ACHN (cell line): ENCODE measurements at regions not wholly inside any gene's neighbourhood (a gene's known extent, or its start where the extent isn't known, plus 50 kb on each side); places are given as distances from the start of the nearest gene placed in this dataset.

Source experiments
- DNase-seq: peaks from one replicate; pipeline ENCODE4 v3.0.0-alpha.2; 2015
- in situ Hi-C: cut with HindIII; loops from 2 replicates; pipeline ENCODE4 v1.10.0; 2017; ENCODE audit warnings: low sequenced_read_pairs, low pct_ligation_motif_present, low pct_unique_long_range_greater_than_20kb

- no peak for DNase-seq
- in situ Hi-C loops, result no loop called here
These were observed 171.2 kb upstream of the NWD2 start for GRCh38 chr4:37073226-37073840.

DNA sequence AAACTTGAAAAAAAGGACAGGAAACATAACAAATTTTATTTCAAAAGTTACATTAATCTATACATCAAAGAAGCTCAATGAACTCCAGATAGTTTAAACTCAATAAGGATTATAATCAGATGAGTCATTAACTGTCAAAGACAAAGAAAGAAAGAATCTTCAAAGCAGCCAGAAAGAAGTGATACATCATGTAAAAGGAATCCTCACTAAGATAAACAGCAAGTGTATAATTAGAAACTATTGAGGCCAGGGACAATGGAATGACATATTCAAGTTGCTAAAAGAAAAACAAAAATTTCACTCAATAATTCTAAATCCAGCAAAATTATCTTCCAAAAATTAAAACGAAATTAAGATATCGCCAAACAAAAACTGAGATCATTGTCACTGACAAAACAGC lies 161.6 kb upstream of the NWD2 start:
- no peak for DNase-seq
- in situ Hi-C loops, result no loop called here

- DNase-seq, result no peak
- in situ Hi-C loops, result no loop called here
These were observed 148.6 kb upstream of the NWD2 start for GRCh38 chr4:37095925-37096324.

- in situ Hi-C loops, result no loop called here
- no peak for DNase-seq
These were observed 143.4 kb upstream of the NWD2 start for GRCh38 chr4:37101182-37101581.

DNA sequence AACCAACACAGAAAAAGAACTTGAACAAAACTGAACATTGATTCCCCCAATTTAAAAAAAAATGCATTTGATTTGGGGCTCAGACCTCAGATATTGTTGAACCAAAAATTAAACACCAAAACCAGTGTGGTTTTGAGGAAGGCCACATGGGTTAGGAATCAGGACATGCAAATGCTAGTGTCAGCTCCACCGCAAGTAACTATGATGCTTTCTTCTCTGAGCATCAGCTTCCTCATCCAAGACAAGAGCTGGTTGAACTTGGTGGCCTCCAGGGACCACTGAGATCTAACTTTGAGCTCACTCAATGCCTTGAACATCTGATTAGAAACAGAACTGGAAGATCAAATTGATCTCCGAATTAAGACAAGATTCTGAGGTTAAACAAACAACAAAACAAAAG lies 142.9 kb upstream of the NWD2 start:
- in situ Hi-C loops, result no loop called here
- DNase-seq, result no peak

DNA sequence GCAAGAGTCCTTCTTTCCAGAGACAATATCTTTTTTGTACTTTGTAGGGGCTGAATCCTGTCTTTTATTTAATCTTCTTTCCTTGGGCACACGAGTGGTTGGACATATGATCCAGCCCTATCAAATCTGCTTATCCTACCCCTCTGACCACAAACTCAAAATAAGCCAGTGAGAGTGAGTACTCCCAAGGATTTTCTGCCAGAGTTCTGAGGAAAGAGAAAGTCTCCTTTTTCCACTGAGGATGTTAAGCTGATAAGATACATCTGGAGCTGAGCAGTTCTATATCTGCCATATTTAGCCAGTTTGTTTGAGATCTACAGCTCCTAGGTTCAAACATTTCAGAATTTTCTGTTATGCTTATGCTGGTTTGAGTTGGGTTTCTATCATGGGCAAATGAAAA lies 134.8 kb upstream of the NWD2 start:
- in situ Hi-C loops, result no loop called here
- DNase-seq, result no peak

- DNase-seq, result no peak
- in situ Hi-C loops, result no loop called here
These were observed 119.7 kb upstream of the NWD2 start for GRCh38 chr4:37124800-37125199.

- in situ Hi-C loops, result no loop called here
These were observed 118.5 kb upstream of the NWD2 start for GRCh38 chr4:37126051-37126450.

DNA sequence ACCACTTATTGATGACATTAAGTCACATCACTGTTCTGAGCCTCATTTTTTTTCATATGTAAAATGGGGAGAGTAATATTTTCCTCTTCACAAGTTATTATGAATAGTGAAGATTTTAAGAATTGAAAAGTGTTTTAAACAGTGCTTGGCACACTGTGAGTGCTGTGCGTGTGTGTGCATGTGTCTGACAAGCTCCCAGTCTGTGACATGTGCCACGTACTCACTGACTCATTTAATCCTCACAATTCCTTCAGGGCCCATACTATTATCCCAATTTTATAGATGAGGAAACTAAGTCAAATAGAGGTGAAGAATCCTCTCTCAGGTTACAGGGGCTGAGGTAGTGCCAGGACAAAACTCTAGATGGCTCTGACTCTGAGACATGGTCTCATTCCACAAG lies 114.1 kb upstream of the NWD2 start:
- in situ Hi-C loops, result no loop called here
- no peak for DNase-seq

More at GRCh38 chr4:37126051-37126450, 118.5 kb upstream of the NWD2 start:
- DNase-seq, result no peak

- DNase-seq, result no peak
These were observed 112.1 kb upstream of the NWD2 start for GRCh38 chr4:37132351-37132974.

DNA sequence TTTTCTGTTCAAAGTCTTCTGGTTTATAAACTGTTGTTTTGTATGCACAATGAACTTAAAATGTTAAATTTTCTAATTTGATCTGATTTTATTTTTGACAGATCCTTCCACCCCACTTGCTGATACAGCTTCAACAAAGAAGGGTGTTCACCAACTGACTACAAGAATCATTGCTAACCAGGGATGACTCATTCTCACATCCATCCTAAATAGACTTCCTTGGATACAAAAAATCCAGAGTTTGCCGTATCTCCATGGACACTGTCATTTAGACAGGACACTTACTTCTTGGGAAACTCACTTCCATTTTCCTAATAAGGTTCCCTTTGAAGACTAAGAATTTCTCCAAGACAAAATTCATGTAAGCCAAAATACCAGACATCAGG lies 111.6 kb upstream of the NWD2 start:
- no peak for DNase-seq
- in situ Hi-C loops, result no loop called here

More at GRCh38 chr4:37132351-37132974, 112.1 kb upstream of the NWD2 start:
- in situ Hi-C loops, result no loop called here

DNA sequence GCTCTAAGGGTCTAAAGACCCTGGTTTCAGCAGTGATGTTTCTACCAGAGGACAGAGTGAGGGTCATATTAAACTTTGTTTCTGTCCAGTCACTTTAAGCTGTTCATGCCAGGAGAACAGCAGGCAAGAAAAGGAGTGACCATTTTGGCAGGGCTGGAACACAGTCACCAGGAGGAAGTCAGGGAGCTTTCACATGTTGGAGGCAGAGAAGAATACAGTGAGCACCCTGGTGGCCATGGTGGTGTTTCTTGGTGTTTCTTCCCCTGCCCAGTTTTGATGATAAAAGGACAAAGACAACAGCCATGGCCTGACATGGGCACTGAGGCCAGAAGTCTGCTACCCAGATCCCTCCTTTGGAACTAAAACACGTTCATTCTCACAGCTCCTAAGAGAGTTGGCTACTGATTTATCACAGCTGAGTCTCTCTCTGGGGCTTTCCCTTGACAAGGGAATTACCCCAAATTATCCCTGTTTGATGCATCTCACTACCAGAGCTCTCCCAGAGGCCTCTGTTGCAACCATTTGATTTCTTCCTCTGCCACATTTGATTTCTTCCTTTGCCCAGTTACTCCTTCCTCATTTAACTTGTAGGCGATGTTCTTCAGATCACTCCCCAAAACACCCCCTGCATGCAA lies 106.4 kb upstream of the NWD2 start:
- no peak for DNase-seq
- in situ Hi-C loops, result no loop called here

- in situ Hi-C loops, result no loop called here
- no peak for DNase-seq
These were observed 105.8 kb upstream of the NWD2 start for GRCh38 chr4:37138789-37139188.

DNA sequence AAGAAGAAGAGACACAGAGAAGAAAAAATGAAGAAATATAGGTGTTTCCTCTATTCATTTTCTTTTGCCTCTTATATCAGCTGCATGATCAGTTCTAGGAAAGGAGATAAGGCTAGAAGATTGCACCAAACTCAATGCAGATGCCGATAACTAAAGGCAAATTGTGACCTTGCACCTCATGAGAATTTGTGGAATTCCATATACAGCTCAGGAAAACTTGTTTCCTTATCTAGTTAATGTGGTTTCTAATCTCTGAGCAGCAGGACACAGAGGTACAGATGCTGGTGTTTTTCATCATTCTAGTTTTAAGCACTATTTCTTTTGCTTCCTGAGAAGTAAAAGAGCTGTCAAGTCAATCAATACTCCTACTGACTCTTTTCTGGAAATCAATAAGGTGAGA lies 104.6 kb upstream of the NWD2 start:
- in situ Hi-C loops, result no loop called here

DNA sequence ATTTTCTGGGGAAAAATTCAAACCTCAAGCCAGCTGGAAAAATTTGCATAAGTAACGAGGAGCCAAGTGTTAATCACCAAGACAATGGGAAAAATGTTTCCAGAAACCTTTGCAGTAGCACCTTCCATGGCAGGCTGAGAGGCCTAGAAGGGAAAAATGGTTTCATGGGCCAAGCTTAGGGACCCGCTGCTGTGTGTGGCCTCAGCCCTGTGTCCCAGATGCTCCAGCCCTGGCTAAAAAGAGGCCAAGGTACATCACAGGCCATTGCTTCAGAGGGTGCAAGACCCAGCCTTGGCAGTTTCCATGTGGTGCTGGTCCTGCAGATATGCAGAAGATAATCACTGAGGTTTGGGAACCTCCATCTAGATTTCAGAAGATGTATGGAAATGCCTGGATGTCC lies 98.3 kb upstream of the NWD2 start:
- DNase-seq, result no peak
- in situ Hi-C loops, result no loop called here

More for the DNA sequence above, 104.6 kb upstream of the NWD2 start:
- DNase-seq, result no peak

- DNase-seq, result no peak
These were observed 86.9 kb upstream of the NWD2 start for GRCh38 chr4:37157476-37158167.

DNA sequence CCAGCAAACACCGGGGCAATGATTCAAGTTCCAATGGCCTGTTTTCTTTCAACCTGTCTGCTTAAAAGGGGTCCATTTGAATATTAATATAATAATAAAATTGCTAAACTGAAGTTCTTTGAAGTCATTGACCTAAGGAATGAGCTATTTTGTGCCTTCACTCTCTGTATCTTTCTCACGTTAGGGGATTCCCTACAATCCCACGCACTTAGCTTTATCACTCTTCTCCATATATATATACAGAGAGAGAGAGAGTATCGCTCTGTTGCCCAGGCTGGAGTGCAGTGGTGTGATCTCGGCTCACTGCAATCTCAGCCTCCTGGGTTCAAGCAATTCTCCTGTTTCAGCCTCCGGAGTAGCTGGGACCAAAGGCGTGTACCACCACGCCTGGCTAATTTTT lies 83.9 kb upstream of the NWD2 start:
- in situ Hi-C loops, result no loop called here
- DNase-seq, result no peak

More at GRCh38 chr4:37157476-37158167, 86.9 kb upstream of the NWD2 start:
- in situ Hi-C loops, result no loop called here

GRCh38 chr4:37165844-37166243 lies 78.7 kb upstream of the NWD2 start:
- DNase-seq, result no peak
- in situ Hi-C loops, result no loop called here

- in situ Hi-C loops, result no loop called here
- DNase-seq, result no peak
These were observed 74.6 kb upstream of the NWD2 start for GRCh38 chr4:37169956-37170355.

- in situ Hi-C loops, result no loop called here
These were observed 56.4 kb upstream of the NWD2 start for GRCh38 chr4:37188100-37188499.

More at GRCh38 chr4:37188100-37188499, 56.4 kb upstream of the NWD2 start:
- peak; percentile 5 for DNase-seq
